ENCODE measurements at regions not wholly inside any gene's neighbourhood (a gene's known extent, or its start where the extent isn't known, plus 50 kb on each side); places are given as distances from the start of the nearest gene placed in this dataset.
A peak's percentile ranks its signal among the peaks of the same experiment; 100 is the strongest.

DNA sequence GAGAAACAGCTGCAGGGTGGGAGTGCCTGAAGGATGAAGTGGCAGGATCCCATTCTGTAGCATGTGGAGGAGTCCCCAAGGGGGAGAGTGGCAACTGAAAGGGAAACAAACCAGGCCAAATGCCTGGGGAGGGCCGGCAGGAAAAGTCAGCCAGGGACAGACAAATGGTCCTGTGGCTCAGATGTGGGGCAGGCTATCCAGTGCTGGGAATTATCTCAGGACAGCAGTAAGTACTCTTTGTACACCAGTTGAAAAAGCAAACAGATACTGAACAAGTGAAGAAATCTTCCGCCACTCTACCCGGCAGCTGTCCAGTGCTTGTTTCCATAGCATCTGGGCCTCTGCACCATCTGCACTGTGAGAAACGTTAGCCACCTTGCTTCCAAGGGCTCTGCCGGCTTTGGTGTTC lies 408.9 kb downstream of the LRATD1 start:
- DNase-seq, result no peak

DNA sequence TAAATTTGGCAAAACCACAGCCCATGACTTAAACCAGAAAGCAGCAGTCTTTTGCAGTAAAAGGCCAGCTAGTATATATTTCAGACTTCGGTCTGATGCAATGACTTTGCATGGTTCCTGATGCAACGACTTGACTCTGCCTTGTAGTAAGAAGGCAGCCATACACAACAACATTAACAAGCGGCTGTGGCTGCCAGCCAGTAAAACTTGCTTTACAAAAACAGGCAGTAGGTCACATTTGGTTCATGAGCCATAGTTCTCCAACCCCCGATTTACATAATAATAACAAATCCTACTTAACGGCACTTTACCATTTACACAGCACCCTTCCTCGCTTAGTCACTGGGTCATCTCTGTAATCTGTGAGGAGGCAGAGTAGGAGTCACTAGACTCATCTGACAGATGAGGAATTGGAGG lies 410.3 kb downstream of the LRATD1 start:
- DNase-seq, result no peak

DNA sequence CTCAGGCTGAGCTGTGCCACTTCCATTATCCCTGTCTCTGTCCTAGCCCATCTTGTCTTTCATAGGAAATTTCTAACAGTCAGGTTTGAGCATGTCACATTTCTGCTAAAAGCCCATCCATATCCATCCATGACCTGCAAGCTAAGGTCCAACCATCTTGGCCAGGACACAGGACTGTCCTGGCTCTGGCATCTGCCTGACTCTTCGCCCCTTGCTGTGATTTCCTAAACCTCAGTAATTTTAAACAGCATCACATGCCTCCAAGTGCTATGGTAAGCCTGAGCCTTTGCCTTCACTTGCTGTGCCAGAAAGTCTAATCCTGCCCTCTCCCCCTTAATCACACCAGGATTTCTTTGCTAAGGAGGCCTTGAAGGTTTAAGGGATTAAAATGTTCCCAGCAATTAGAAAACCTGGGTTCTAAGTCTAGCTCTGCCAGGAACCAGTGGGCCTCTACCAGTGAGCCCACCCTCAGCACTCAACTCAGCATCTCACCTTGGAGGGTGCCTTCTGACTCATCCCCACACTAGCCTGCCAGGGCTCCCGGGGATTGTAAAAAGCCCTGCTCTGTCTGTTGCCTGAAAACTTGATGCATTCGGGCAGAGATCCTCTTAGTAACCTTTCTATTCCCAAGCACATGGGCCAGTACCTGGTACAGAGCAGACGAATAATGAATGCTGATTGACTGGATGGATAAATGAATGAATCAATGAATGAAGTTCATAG lies 411.0 kb downstream of the LRATD1 start:
- no peak for DNase-seq

DNA sequence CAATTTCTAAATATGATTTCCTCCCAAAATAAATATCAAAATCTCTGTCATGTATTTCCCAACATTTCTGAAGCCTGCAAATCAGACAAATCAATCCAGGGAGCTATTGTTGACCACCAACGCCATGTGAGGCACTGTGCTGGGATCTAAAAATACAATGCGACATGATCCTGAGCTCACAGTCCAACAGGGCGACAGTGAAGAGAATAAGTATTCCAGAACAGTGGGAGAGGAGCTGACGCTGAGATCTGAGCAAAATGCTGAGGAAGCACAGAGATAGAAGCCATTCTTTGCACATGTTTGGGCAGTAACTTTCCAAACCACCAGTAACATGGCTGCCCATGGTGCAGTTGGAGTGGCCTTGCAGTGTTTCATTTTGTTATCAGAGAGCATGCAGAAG lies 412.5 kb downstream of the LRATD1 start:
- DNase-seq, result no peak

DNA sequence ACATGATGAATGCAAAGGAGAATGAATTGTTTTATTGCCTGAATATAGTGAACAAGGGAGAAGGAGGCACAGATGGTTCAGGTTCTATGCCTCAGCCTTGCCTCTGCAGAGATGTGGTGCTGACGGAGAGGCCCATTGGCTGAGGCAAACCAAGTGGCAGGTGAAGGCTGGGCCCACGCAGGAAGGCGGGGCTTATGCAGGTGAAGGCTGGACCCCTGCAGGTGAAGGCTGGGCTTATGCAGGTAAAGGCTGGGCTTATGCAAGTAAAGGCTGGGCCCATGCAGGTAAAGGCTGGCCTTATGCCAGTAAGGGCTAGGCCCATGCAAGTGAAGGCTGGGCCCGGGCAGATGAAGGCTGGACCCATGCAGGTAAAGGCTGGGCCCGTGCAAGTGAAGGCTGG lies 414.7 kb downstream of the LRATD1 start:
- DNase-seq, result no peak

DNA sequence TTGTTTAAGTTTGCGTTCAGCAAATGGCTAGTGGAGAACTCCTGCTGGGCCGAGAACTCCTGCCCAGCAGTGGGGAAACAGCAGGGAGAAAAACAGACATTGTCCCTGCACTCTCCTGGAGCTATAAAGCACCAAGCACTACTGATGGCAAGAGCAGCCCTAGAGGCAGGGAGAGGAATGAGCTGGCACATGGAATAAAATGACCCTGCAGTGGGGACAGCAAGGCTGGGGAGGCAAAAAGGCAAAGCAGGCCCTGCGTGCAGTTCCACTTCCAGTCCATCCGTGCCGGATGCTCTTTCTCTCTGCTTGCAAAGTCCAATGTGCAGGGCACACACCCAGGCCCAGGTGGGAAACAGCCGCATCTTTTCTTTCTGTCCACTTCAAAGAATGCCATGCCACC lies 415.5 kb downstream of the LRATD1 start:
- DNase-seq, result no peak

DNA sequence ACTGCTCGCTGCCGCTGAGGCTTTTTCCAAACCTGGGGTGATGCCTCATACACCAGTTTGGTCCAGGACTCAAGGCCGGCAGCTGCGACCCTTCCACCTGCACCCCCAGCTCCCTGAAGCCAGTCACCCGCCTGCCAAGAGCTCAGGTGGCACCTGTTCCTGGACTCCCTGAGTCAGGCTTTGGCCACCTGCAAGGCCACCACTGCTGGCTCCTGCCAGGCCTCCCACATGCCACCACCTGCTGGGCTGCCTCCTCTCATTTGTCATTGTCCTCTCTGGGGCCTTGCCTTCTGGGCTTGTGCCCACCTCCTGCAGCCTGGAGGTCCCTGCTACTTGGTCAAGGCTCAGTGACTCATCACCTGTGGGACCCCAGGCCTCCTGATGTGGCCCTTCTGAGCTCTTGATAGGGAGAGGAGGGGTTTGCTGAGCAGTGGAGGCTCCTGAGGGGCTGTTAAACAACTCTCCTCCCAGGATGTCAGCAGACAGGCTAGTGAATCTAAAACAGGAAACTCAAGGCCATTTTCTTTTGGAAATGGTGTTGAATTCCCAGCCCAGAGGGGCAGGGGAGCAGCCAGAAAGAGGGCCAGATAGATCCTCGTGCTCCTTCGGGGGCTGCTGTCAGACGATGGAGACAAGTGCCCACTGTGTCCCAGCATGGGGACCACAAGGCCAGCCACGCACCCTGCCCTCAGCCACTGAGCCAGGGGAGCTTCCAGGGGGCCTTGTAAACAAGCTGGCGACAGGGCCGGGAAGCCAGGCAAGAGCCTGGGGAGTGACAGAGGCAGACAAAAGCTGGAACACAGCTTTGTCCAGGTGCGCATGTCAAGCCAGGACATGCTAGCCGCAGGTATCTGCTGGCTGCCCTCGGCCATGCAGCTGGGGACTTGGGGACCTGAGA lies 416.8 kb downstream of the LRATD1 start:
- DNase-seq, result no peak

DNA sequence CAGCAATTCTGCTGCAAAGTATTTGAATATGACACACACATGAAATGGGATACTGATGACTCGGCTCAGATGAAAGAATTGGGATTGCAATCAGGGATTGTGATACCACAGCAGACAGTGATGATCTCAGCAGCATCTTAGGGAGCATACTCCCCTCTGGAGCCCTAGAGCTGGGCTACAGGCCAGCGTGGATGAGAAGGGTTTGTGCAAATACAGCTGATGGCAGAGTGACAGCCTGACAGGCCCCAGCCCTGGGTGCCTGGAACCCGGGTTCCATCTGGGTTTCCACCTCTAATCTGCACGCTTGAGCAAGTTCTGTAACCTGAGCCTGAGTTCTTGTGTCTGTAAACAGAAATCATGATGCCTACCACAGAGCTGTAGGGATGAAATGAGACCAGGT lies 418.0 kb downstream of the LRATD1 start:
- DNase-seq, result peak in 6 of 56 donors; percentile 7 to 39 (median 14)

DNA sequence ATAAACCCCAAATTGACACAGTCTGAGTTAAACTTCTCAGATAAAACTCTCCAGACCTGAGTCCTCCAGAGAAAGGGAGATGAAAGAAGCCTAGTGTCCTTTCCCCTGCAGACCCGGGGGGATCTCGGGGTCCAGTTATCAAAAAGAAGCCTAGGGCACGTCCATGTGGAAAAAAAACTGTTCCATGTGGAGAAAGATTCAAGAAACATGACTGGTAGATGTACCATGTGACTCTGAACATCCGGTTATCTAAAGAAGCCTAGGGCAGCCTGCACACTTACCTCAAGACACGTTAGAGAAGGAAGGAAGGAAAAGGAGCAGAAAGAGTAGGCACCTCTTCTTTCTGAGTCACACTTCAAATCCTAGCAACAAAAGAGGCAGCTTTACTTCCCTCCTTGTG lies 421.0 kb downstream of the LRATD1 start:
- no peak for DNase-seq

DNA sequence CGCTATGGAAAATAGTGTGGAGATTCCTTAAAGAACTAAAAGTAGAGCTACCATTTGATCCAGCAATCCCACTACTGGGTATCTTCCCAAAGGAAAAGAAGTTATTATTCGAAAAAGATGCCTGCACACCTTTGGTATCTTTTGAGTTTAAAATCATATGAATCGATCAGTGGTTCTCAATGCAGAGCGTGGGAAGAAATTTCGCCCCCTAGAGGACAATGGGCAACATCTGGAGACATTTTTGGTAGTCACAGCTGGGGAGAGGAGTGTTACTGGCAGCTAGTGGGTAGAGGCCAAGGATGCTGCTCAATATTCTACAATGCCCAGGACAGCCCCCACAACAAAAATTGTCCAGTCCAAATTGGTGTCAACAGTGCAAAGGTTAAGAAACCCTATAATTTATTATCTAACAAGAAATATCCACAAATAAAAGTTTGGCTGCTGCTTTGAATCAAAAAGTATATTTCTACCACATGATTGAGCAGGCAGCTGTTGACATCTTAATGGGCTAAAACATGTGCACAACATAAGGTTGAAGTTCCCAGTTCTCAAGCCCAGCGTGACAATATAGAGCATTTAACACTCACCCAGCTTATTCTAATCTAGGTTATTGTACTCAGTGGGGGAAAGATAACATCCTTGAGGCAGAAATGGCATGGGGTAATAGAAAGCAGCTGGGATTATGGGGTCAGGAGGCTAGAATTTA lies 425.7 kb downstream of the LRATD1 start:
- no peak for DNase-seq

DNA sequence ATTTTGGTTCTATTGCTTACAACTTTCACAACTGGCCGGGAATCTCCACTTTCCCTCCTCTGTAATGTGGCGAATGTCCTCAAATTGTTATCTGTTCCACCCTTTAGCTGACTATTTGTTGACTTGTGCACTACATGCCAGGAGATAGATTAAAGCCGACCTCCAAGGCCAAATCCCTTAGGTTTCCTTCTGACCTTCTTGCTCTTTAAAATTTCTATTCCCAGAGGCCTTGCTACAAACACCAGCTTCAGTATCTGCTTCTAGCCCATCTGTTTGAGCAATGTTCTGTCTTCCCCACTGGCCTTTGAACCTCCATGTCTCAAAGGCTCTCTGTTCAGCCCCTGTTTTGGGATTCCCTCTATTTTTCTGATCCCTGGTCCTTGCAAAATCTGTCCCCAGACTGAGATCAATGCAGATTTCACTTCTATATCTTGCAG lies 426.2 kb downstream of the LRATD1 start:
- no peak for DNase-seq

DNA sequence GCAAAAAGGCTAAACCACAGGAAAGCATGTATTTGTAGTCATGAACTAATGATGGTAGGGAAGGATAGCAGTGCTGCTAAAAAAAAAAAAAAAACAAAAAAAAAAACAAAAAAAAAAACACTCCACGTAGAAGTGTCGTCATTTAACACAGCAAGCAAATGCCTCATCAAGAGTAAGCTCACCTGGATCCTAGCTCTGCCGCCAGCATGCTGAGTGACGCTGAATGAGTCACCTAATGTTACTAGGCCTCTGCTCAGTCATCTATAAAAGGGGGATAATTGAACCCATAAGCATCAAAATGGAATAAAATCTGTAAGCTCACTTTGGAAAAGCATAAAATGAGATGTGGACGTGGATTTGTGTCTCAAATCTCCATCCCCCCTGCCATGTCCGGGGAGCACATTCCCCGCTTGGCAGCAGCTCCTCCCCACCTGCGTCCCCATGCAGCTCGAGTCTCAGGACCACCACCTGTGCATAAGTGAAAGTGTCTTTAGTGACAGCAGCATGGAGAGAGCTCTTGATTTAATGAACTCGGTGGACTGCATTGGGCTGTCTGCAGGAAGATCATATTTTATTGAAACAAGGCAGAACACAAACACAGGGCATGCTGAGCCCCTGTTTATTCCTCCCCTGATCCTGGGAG lies 427.5 kb downstream of the LRATD1 start:
- peak in 13 of 56 donors; percentile 6 to 51 (median 30) for DNase-seq

DNA sequence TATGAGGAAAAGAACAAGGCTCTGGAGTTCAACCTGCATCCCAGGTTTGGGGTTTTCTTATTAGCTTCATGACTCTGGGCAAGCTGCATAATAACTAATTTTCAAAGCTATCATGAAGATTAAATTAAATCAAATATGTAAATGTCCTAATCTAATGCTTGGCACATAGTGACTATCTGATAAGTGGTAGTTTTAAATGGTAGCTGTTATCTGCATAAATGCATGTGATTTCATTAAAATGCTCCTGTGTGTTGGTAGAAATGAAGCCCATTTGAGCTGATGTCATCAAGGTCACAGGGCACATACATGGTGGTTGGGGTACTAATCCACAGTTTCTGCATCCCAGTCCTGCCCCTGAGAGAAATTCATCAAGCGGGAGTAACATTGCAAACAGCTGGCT lies 428.8 kb downstream of the LRATD1 start:
- no peak for DNase-seq

DNA sequence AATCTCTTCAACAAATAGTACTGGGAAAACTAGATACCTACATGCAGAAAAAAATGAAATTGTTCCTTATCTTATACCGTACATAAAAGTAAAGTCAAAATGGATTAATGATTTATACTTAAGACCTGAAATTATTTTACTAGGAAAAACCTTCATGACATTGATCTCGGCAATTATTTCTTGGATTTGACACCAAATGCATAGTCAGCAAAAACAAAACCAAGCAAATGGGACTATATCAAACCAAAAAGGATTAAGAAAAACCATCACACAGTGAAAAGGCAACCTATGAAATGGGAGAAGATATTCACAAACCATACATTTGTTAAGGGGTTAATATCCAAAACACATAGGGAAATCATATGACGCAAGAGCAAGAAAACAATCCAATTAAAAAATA lies 433.6 kb downstream of the LRATD1 start:
- no peak for DNase-seq

DNA sequence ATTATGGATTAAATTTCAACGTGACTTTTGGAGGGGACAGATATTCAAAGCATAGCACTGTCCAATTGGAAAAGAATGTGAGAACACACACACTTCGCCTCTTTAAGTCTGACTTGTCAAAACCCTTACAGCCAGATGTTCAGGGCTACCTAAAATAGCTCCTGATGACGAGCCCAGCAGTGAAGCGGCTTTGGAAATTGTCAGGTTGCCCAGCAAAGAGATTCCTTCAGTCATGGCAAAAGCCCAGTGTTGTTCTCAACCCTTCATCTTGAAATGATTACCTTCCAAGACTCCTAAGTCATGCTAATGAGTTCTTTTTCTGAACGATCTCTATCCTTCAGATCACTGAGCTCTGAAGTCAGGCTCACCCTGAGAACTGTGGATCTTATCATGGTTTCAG lies 436.6 kb downstream of the LRATD1 start:
- no peak for DNase-seq

DNA sequence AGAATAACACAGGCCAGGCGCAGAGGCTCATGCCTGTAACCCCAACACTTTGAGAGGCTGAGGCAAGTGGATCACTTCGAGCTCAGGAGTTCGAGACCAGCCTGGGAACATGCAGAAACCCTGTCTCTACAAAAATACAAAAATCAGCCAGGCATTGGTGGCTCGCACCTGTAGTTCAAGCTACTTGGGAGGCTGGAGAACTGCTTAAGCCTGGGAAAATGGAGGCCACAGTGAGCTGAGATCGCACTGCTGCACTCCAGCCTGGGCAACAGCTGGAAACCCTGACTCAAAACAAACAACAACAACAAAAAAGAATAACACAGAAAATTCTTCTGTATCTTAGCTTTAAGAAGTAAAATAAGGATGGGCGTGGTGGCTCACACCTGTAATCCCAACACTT lies 440.3 kb downstream of the LRATD1 start:
- no peak for DNase-seq

DNA sequence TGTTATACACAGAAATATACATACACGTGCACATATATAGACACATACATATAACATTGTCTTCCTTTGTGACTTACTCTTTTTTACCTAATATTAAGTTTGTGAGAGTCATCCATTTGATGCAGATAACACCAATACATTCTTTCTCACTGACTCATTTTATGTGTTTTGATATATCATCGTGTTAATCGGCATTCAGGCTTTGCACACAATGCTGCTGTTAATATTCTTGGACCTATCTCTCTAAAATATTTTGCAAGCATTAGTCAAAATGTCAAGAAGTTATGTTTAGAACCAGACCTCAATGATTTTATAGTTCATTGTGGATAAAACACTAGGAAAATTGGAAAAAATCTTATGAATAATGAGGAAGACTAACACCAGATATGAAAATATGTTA lies 441.1 kb downstream of the LRATD1 start:
- DNase-seq, result no peak

DNA sequence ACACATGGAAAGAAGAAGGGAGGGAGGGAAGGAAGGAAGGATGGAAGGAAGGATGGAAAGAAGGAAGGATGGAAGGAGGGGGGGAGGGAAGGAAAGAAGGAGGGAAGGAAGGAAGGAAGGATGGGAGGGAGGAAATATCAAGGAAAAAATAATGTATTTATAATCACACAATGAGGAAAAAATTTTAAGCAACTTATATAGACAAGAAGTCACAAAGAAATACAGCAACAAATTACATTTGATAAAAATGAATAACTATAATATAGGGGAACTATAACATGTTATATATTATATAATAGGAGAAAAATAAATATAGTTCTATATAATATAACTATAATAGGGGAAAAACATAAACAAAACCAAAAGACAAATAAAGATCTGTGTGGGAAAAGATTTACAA lies 441.8 kb downstream of the LRATD1 start:
- no peak for DNase-seq

DNA sequence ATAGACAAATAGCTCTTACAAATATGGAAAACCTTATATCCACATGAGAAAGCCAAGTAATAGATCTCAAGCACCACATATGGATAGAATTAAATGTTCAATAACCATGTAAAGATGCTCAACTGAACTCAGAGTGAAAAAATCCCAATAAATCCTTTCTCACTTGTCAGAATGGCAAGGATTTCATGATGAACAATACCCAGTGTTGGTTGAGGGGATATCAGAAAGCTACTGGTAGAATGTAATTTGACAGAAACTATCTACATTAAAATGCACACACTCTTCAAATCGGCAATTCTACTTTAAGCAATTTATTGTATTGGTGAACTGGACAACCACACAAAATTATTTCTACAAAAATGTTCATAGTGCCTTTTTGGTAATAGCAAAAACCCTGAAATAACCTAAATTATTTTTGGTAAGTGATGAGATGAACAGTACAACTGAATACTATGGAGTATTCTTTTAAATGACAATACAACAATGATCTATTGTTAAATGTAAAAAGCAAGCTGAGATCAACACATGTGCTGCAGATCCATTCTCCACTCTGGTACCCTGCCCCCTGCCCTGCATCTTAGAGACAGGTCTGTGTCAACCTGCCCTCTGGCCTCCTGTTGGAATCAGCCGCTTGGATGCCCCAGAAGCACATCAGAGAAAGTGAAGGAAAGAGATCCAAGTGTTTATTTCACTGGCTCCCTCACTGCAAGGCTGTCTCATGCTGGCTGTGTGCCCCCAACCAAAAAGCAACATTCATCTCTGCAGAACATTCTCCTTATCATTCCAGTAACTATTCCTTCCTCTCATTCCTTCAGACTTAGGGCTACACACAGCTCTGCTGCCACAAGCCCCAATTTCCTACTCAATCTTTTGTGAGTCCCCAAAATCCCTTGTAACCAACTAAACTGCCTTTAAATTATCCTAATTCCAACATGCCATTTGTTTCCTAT lies 442.5 kb downstream of the LRATD1 start:
- peak in 26 of 56 donors; percentile 3 to 44 (median 24) for DNase-seq

DNA sequence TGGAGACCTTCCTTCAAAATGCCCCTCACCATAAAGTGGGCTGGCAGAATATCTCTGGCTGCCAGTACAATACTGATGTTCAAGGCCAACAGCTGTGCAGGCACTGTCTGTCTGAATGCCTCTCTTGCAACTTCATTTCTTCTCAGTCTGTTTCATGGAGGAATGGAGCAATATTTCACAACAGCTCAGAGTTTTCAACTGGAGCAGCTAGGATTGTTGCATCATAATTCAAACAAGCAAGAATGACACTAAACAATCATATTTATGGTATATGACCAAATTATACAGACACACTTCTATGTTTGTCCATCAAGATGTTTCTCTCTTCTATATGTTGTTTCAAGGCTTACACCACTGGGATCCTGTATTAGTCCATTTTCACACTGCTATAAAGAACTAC lies 444.2 kb downstream of the LRATD1 start:
- no peak for DNase-seq
